ENCODE measurements at regions not wholly inside any gene's neighbourhood (a gene's known extent, or its start where the extent isn't known, plus 50 kb on each side); places are given as distances from the start of the nearest gene placed in this dataset.

DNA sequence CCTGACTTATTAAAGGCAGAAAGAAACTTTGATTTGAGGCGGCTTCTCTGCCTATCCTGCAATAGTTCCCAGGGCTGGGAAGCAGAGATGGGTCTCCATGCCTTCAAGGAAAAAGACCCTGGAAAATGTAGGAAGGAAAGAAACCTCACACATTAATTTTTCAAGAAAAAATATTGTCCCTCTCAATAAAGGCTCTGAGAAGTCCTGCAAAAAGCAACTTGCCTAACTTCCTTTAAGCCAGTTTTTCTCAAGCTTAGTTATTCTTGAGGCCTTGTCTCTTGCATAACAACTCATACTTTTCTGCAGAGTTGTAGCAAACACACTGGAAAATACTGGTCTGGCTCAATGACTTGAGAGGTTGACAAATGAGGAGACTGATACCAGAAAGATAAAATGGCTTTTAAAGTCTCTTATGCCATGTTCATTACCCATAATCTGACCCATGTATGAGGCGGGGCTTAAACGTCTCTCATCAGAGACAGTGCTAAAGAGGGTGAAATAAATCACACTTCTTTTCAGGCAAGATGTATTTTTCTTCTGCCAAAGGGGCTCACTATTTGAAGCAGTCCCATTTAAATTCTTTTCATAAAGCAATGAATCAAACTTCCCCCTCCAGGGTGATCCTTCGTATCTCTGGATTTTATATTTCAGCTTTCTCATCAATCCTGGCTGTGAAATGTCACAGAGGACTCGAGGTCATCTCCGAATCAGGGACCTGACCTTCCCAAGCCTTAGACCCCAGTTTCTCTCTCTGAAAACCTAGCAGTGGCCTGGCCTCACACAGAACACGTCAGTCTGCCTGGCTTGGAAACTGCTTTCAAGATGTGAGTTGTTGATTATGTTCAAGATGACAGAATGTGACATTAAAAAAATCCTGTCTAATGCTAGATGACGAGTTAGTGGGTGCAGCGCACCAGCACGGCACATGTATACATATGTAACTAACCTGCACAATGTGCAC is 82.3 kb upstream of the KCNG1 start:
- POLR2A ChIA-PET, result no interaction called here
- intact Hi-C loops (cut with micrococcal nuclease), result no loop called here
- H3K9me3 Mint-ChIP-seq, result no peaks in the 10 kb centered on the region
- CTCF ChIA-PET, result no interaction called here
- H3K27me3 Mint-ChIP-seq, result peaks cover 14% of the 10 kb centered on the region
- TF ChIP-seq, protein P1, sequence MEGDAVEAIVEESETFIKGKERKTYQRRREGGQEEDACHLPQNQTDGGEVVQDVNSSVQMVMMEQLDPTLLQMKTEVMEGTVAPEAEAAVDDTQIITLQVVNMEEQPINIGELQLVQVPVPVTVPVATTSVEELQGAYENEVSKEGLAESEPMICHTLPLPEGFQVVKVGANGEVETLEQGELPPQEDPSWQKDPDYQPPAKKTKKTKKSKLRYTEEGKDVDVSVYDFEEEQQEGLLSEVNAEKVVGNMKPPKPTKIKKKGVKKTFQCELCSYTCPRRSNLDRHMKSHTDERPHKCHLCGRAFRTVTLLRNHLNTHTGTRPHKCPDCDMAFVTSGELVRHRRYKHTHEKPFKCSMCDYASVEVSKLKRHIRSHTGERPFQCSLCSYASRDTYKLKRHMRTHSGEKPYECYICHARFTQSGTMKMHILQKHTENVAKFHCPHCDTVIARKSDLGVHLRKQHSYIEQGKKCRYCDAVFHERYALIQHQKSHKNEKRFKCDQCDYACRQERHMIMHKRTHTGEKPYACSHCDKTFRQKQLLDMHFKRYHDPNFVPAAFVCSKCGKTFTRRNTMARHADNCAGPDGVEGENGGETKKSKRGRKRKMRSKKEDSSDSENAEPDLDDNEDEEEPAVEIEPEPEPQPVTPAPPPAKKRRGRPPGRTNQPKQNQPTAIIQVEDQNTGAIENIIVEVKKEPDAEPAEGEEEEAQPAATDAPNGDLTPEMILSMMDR (IDR thresholded peaks at IDR 0.05), result no peak
- no peak overlapping the region for H3K4me3 Mint-ChIP-seq
- no peak overlapping the region for H3K27ac Mint-ChIP-seq
- DNase-seq (no peak), ATAC-seq (no peak)
- H3K36me3 Mint-ChIP-seq (ENCODE audit: low read depth), result no peaks in the 10 kb centered on the region
- H3K4me1 Mint-ChIP-seq (ENCODE audit: low read depth), result no peaks in the 10 kb centered on the region

DNA sequence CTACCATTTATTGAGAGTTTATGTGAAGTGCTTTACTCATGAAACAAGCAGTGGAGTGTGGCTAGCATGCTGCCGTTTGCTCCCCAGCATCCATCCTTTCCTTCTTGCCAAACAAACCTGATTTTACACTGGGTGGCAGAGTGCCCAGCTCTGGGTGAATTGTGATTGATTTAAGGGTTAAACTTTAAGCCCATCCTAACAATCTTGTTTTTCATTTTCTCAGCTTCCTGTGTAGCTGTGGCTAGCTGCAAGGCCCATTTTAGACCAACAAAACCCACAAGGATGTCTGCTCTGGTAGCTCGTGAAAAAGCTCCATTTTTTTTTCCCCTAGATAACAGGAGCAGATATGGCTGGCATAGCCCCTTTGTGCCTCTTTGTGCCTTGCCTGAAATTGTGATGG is 77.7 kb upstream of the KCNG1 start:
- Mint-ChIP-seq H3K4me1 (ENCODE audit: low read depth) (no peaks in the 10 kb centered on the region), H3K36me3 (ENCODE audit: low read depth) (no peaks in the 10 kb centered on the region), H3K27ac (no peak overlapping the region), H3K9me3 (no peaks in the 10 kb centered on the region), H3K4me3 (no peak overlapping the region), H3K27me3 (peaks cover 17% of the 10 kb centered on the region)
- intact Hi-C loops (cut with micrococcal nuclease), result no loop called here
- ChIA-PET CTCF (interaction anchor here (1.2 kb wide), 2 partner anchors 119 to 207 kb away, joined by 3 read pairs; no protein-coding TSS in a partner anchor), POLR2A (no interaction called here)
- ATAC-seq (no peak), DNase-seq (no peak)
- TF ChIP-seq, protein P1 (IDR thresholded peaks at IDR 0.05), result no peak

- POLR2A ChIA-PET, result no interaction called here
- peaks cover 29% of the 10 kb centered on the region for H3K27me3 Mint-ChIP-seq
- intact Hi-C loops (cut with micrococcal nuclease), result no loop called here
- ATAC-seq (no peak), DNase-seq (no peak)
- no peaks in the 10 kb centered on the region for H3K4me1 Mint-ChIP-seq (ENCODE audit: low read depth)
- no peak overlapping the region for H3K4me3 Mint-ChIP-seq
- H3K27ac Mint-ChIP-seq, result no peak overlapping the region
- CTCF ChIA-PET, result interaction anchor here (1.1 kb wide), 1 partner anchor 83 kb away, joined by 3 read pairs; no protein-coding TSS in a partner anchor
- H3K9me3 Mint-ChIP-seq, result no peaks in the 10 kb centered on the region
- no peaks in the 10 kb centered on the region for H3K36me3 Mint-ChIP-seq (ENCODE audit: low read depth)
- TF ChIP-seq, protein P1 (IDR thresholded peaks at IDR 0.05), result no peak
These were observed 75.4 kb upstream of the KCNG1 start for GRCh38 chr20:51098284-51098810.

- Mint-ChIP-seq H3K27ac (no peak overlapping the region), H3K36me3 (ENCODE audit: low read depth) (no peaks in the 10 kb centered on the region), H3K9me3 (no peaks in the 10 kb centered on the region), H3K4me1 (ENCODE audit: low read depth) (peaks cover 1% of the 10 kb centered on the region), H3K27me3 (peaks cover 29% of the 10 kb centered on the region), H3K4me3 (no peak overlapping the region)
- POLR2A ChIA-PET, result no interaction called here
- DNase-seq (no peak), ATAC-seq (no peak)
- CTCF ChIA-PET, result no interaction called here
- intact Hi-C loops (cut with micrococcal nuclease), result no loop called here
- TF ChIP-seq, protein P1 (IDR thresholded peaks at IDR 0.05), result no peak
These were observed 74.6 kb upstream of the KCNG1 start for GRCh38 chr20:51097351-51098120.

All from activated CD8-positive, alpha-beta T cell treated with anti-CD3 and anti-CD28 coated beads for 36 hours (primary cell).